H1 (cell line): ENCODE measurements at regions not wholly inside any gene's neighbourhood (a gene's known extent, or its start where the extent isn't known, plus 50 kb on each side); places are given as distances from the start of the nearest gene placed in this dataset.

Experiments used
- HDAC2 ChIP-seq, 2 experiments: fragments of 300-600 bp in 1 of 2; sonication (generic) in 1 of 2; IDR thresholded peaks; 2 replicates each; pipeline ENCODE4 v1.6.1; 2011 to 2012; ENCODE audit warnings: low read depth in 2 of 2, low read length in 2 of 2, mild to moderate bottlenecking in 2 of 2, moderate library complexity in 2 of 2, borderline replicate concordance in 1 of 2, inconsistent platforms in 1 of 2
- JUN ChIP-seq: IDR thresholded peaks from 2 replicates; pipeline ENCODE4 v1.6.1; 2011; ENCODE audit warnings: low read depth, mild to moderate bottlenecking, improper control_type of control experiment, low read length
- SIX5 ChIP-seq: IDR thresholded peaks from 2 replicates; pipeline ENCODE4 v1.6.1; 2011; ENCODE audit warnings: mild to moderate bottlenecking, low read depth, low read length
- TCF12 ChIP-seq: IDR thresholded peaks from 2 replicates; pipeline ENCODE4 v1.6.1; 2011; ENCODE audit warnings: low read depth, mild to moderate bottlenecking, low read length
- YY1 ChIP-seq: IDR thresholded peaks from 2 replicates; pipeline ENCODE4 v1.6.1; 2011; ENCODE audit warnings: low read depth, mild to moderate bottlenecking, low read length

DNA sequence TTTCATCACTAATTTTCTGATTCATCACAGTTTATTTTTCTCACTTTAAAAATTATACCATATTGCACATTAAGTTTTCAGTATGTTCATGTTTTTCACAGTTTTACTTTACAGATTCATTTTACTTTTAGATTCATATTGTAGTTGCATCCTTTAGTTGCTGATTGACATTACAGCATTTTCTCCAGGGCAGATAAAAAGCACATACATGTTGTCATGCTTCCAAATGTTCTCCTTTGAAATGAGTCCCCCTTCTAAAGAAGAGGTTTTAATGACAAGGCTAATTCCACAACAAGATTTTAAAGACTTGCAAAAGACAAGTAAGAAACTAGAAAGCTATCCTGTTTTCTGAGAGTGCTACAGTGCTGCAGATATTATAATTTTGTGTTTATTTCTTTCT, 72.1 kb upstream of the RASSF8 start (continued):
- TF ChIP-seq HDAC2 (IDR thresholded peaks at IDR 0.05; ENCODE audit: borderline replicate concordance in 1 of 2, low read depth in 2 of 2, low read length in 2 of 2) (no peak), YY1 (no peak), SIX5 (no peak), TCF12 (no peak), JUN (no peak)
